ENCODE measurements at regions not wholly inside any gene's neighbourhood (a gene's known extent, or its start where the extent isn't known, plus 50 kb on each side); places are given as distances from the start of the nearest gene placed in this dataset.
"Not testable (repeated sequence)": the region's sequence is repeated elsewhere in the genome, so short reads cannot be mapped to it uniquely, and the experiment has no call there.

DNA sequence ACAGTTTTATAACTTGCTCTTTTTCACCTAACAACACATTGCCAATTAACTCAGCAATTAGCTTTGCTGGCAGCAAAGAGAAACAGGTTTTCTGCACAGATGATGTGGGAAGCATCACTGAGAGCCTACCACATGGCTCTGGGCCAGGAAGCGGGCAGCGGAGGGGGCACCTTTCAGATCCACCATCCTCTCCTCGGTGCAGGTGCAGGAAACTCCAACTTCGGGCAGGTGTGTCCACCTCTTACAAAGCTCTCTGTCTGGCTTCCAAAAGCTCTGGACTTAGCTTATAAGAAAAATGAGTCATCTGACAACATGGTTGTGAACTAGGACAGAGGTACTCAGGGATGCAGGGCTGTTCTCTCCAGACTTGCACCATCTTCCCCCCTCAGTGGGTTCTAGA lies 77.0 kb downstream of the RPS6KA4 start:
- no peaks in the 10 kb centered on the region for H3K36me3 ChIP-seq (ENCODE audit: insufficient read depth, low read length)
- no peak overlapping the region for H3K4me3 ChIP-seq (ENCODE audit: low read length, poor library complexity, severe bottlenecking)
- no peaks in the 10 kb centered on the region for H3F3A ChIP-seq (ENCODE audit: low read depth)
- H3K4me1 ChIP-seq (ENCODE audit: insufficient read depth, low read length, poor library complexity, severe bottlenecking) = no peaks in the 10 kb centered on the region
- H4K20me1 ChIP-seq (ENCODE audit: insufficient read depth, low read length, poor library complexity, severe bottlenecking) = no peaks in the 10 kb centered on the region
- H3K79me2 ChIP-seq (ENCODE audit: insufficient read depth, low read length) = no peaks in the 10 kb centered on the region
- TF ChIP-seq EZH2phosphoT487 (IDR thresholded peaks at IDR 0.05; ENCODE audit: borderline replicate concordance) (no peak), CTCF (conservative IDR thresholded peaks at IDR 0.05; ENCODE audit: low read length) (no peak)
- no peak overlapping the region for H2AFZ ChIP-seq (ENCODE audit: low read length)
- H3K9ac ChIP-seq (ENCODE audit: low read depth, low read length, poor library complexity, severe bottlenecking) = no peak overlapping the region
- no peaks in the 10 kb centered on the region for H3K9me3 ChIP-seq (ENCODE audit: insufficient read depth, low read depth, low read length)
- H3K27me3 ChIP-seq (ENCODE audit: insufficient read depth, low read length, poor library complexity, severe bottlenecking) = no peaks in the 10 kb centered on the region
- H3K9me2 ChIP-seq (replicated peaks; ENCODE audit: low read depth, low read length) = no peaks in the 10 kb centered on the region
- H3K4me2 ChIP-seq (ENCODE audit: low read depth, low read length, poor library complexity, severe bottlenecking) = no peak overlapping the region

DNA sequence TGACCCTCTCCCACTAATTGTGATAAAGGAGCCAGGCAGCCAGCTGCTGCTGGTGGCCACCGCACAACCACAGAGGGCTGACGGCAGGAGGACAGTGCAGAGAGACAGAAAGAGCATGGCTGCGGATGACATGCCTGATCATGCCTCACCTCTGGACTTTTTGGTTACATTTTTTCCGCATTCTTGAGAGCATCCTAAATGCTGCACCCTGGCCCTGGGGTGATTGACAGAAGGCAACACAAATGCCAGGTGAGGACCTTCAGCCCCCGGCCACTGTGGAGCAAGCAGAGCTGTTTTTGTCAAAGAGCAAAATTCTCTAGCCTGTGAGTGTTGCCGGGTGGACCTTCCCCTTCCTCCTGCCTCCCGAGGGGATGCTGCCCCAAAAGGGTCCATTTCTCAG lies 78.5 kb downstream of the RPS6KA4 start:
- Histone ChIP-seq H3F3A (ENCODE audit: low read depth) (no peaks in the 10 kb centered on the region), H3K9ac (ENCODE audit: low read depth, low read length, poor library complexity, severe bottlenecking) (no peak overlapping the region), H3K4me3 (ENCODE audit: low read length, poor library complexity, severe bottlenecking) (no peak overlapping the region), H4K20me1 (ENCODE audit: insufficient read depth, low read length, poor library complexity, severe bottlenecking) (no peaks in the 10 kb centered on the region), H3K4me1 (ENCODE audit: insufficient read depth, low read length, poor library complexity, severe bottlenecking) (no peaks in the 10 kb centered on the region), H2AFZ (ENCODE audit: low read length) (no peak overlapping the region), H3K36me3 (ENCODE audit: insufficient read depth, low read length) (no peaks in the 10 kb centered on the region), H3K9me2 (replicated peaks; ENCODE audit: low read depth, low read length) (no peaks in the 10 kb centered on the region), H3K4me2 (ENCODE audit: low read depth, low read length, poor library complexity, severe bottlenecking) (no peak overlapping the region), H3K9me3 (ENCODE audit: insufficient read depth, low read depth, low read length) (no peaks in the 10 kb centered on the region), H3K79me2 (ENCODE audit: insufficient read depth, low read length) (no peaks in the 10 kb centered on the region), H3K27me3 (ENCODE audit: insufficient read depth, low read length, poor library complexity, severe bottlenecking) (no peaks in the 10 kb centered on the region)
- TF ChIP-seq CTCF (conservative IDR thresholded peaks at IDR 0.05; ENCODE audit: low read length) (no peak), EZH2phosphoT487 (IDR thresholded peaks at IDR 0.05; ENCODE audit: borderline replicate concordance) (no peak)

- no peak for TF ChIP-seq EZH2phosphoT487 (IDR thresholded peaks at IDR 0.05; ENCODE audit: borderline replicate concordance)
- TF ChIP-seq CTCF (conservative IDR thresholded peaks at IDR 0.05; ENCODE audit: low read length) = no peak
- no peaks in the 10 kb centered on the region for H3K9me3 ChIP-seq (ENCODE audit: insufficient read depth, low read depth, low read length)
- no peaks in the 10 kb centered on the region for H3K27me3 ChIP-seq (ENCODE audit: insufficient read depth, low read length, poor library complexity, severe bottlenecking)
- no peaks in the 10 kb centered on the region for H4K20me1 ChIP-seq (ENCODE audit: insufficient read depth, low read length, poor library complexity, severe bottlenecking)
- no peak overlapping the region for H2AFZ ChIP-seq (ENCODE audit: low read length)
- no peak overlapping the region for H3K4me3 ChIP-seq (ENCODE audit: low read length, poor library complexity, severe bottlenecking)
- no peaks in the 10 kb centered on the region for H3K9me2 ChIP-seq (replicated peaks; ENCODE audit: low read depth, low read length)
- H3K4me2 ChIP-seq (ENCODE audit: low read depth, low read length, poor library complexity, severe bottlenecking) = no peak overlapping the region
- no peaks in the 10 kb centered on the region for H3K4me1 ChIP-seq (ENCODE audit: insufficient read depth, low read length, poor library complexity, severe bottlenecking)
- H3K79me2 ChIP-seq (ENCODE audit: insufficient read depth, low read length) = no peaks in the 10 kb centered on the region
- H3K36me3 ChIP-seq (ENCODE audit: insufficient read depth, low read length) = no peaks in the 10 kb centered on the region
- no peaks in the 10 kb centered on the region for H3F3A ChIP-seq (ENCODE audit: low read depth)
- H3K9ac ChIP-seq (ENCODE audit: low read depth, low read length, poor library complexity, severe bottlenecking) = no peak overlapping the region
Observed at GRCh38 chr11:64438986-64439771, 80.2 kb downstream of the RPS6KA4 start.

DNA sequence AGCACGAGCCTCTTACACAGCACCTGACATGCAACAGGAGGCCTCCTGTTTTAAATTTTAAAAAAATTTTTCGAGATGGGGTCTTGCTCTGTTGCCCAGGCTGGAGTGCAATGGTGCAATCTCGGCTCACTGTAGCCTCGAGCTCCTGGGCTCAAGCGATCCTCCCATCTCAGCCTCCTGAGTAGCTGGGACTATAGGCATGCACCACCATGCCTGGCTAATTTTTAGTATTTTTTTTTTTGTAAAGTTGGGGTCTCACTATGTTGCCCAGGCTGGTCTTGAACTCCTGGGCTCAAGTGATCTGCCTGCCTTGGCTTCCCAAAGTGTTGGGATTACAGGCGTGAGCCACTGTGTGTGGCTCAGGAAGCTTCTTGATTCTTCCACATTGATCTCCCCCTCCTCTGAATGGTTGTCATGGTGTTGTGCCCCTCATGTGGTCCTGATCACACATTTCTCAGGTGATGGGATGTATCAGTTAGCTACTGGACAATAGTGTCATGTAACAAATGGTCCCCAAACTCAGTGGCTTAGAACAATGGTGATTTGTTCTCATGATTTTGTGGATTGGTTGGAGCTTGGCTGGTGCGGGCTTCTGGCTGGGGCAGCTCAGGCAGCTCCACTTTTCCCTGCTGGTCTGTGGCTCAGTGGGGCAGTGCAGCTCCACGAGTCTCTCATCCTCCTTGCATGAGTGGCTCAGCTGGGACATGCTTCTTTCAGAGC lies 81.0 kb downstream of the RPS6KA4 start:
- H4K20me1 ChIP-seq (ENCODE audit: insufficient read depth, low read length, poor library complexity, severe bottlenecking); H3K27me3 ChIP-seq (ENCODE audit: insufficient read depth, low read length, poor library complexity, severe bottlenecking); H3K4me1 ChIP-seq (ENCODE audit: insufficient read depth, low read length, poor library complexity, severe bottlenecking); H3K9me3 ChIP-seq (ENCODE audit: insufficient read depth, low read depth, low read length); H3K4me2 ChIP-seq (ENCODE audit: low read depth, low read length, poor library complexity, severe bottlenecking); H3K9ac ChIP-seq (ENCODE audit: low read depth, low read length, poor library complexity, severe bottlenecking); H3K79me2 ChIP-seq (ENCODE audit: insufficient read depth, low read length); H3K4me3 ChIP-seq (ENCODE audit: low read length, poor library complexity, severe bottlenecking); H3K9me2 ChIP-seq (replicated peaks; ENCODE audit: low read depth, low read length); H3K36me3 ChIP-seq (ENCODE audit: insufficient read depth, low read length); H3F3A ChIP-seq (ENCODE audit: low read depth); H2AFZ ChIP-seq (ENCODE audit: low read length): not testable (repeated sequence)
